KG1 (cell line): ENCODE measurements at regions not wholly inside any gene's neighbourhood (a gene's known extent, or its start where the extent isn't known, plus 50 kb on each side); places are given as distances from the start of the nearest gene placed in this dataset.
"Not testable (repeated sequence)": the region's sequence is repeated elsewhere in the genome, so short reads cannot be mapped to it uniquely, and the experiment has no call there.

Experiments
- DNase-seq: peaks from one replicate; lab custom pipeline; 2025; lab: John Stamatoyannopoulos, UW

- DNase-seq, result peak; percentile 9
Observed at GRCh38 chr13:30816736-30817135, 81.4 kb downstream of the ALOX5AP start.

- no peak for DNase-seq
Observed at GRCh38 chr13:30818323-30818960, 83.1 kb downstream of the ALOX5AP start.

GRCh38 chr13:30819136-30819888 lies 84.0 kb downstream of the ALOX5AP start:
- no peak for DNase-seq

GRCh38 chr13:30821421-30821820 lies 84.7 kb upstream of the MEDAG start:
- no peak for DNase-seq

- DNase-seq, result no peak
Observed at GRCh38 chr13:30824651-30825050, 81.4 kb upstream of the MEDAG start.

- no peak for DNase-seq
Observed at GRCh38 chr13:30826911-30827577, 79.0 kb upstream of the MEDAG start.

- no peak for DNase-seq
Observed at GRCh38 chr13:30827578-30827925, 78.5 kb upstream of the MEDAG start.

- no peak for DNase-seq
Observed at GRCh38 chr13:30829145-30829832, 76.8 kb upstream of the MEDAG start.

- DNase-seq, result no peak
Observed at GRCh38 chr13:30829833-30830637, 76.0 kb upstream of the MEDAG start.

- no peak for DNase-seq
Observed at GRCh38 chr13:30830638-30830965, 75.5 kb upstream of the MEDAG start.

GRCh38 chr13:30831515-30831914 lies 74.6 kb upstream of the MEDAG start:
- no peak for DNase-seq

GRCh38 chr13:30832377-30832776 lies 73.7 kb upstream of the MEDAG start:
- no peak for DNase-seq

GRCh38 chr13:30832845-30833332 lies 73.2 kb upstream of the MEDAG start:
- DNase-seq, result no peak

GRCh38 chr13:30835442-30835841 lies 70.6 kb upstream of the MEDAG start:
- no peak for DNase-seq

GRCh38 chr13:30837227-30838159 lies 68.6 kb upstream of the MEDAG start:
- DNase-seq, result no peak

GRCh38 chr13:30839636-30840035 lies 66.4 kb upstream of the MEDAG start:
- DNase-seq, result not testable (repeated sequence)

GRCh38 chr13:30840515-30840914 lies 65.6 kb upstream of the MEDAG start:
- DNase-seq, result no peak

- DNase-seq, result no peak
Observed at GRCh38 chr13:30841154-30841553, 64.9 kb upstream of the MEDAG start.

- no peak for DNase-seq
Observed at GRCh38 chr13:30843548-30843947, 62.5 kb upstream of the MEDAG start.

- DNase-seq, result no peak
Observed at GRCh38 chr13:30844548-30845296, 61.3 kb upstream of the MEDAG start.
